DND-41 (cell line): ENCODE measurements at regions not wholly inside any gene's neighbourhood (a gene's known extent, or its start where the extent isn't known, plus 50 kb on each side); places are given as distances from the start of the nearest gene placed in this dataset.

Source experiments
- EZH2 ChIP-seq: IDR thresholded peaks from 3 replicates; pipeline ENCODE4 v1.6.1; 2012; ENCODE audit warnings: borderline replicate concordance, low read depth, mild to moderate bottlenecking, moderate library complexity, low read length, inconsistent platforms; ENCODE audit not compliant: severe bottlenecking
- TF ChIP-seq, protein P1 (sequence below): IDR thresholded peaks from 2 replicates; pipeline ENCODE4 v1.5.1; 2012; ENCODE audit warnings: borderline replicate concordance, low read length, moderate library complexity, mild to moderate bottlenecking; ENCODE audit not compliant: poor library complexity, severe bottlenecking; ENCODE audit errors: extremely low read depth

DNA sequence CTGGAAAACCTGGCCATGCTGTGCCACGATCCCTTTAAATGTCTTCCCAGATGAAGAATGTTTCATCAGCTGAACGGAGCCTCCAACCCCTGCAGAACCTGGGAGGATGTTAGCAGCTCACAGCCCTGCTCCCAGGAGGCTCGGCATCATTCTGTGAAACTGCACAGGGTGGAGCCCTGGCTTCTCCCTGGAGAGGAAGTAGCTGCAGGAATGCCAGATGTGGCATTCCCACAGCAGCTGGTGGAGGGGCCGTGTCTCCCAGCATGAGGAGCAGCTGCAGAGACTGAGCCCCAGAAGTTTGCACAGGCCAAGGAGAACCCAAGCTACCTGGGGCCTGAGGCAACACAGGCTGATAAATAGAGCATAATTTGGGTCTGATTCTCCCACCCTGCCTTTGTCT lies 165.8 kb upstream of the MAP3K1 start:
- TF ChIP-seq, protein P1, sequence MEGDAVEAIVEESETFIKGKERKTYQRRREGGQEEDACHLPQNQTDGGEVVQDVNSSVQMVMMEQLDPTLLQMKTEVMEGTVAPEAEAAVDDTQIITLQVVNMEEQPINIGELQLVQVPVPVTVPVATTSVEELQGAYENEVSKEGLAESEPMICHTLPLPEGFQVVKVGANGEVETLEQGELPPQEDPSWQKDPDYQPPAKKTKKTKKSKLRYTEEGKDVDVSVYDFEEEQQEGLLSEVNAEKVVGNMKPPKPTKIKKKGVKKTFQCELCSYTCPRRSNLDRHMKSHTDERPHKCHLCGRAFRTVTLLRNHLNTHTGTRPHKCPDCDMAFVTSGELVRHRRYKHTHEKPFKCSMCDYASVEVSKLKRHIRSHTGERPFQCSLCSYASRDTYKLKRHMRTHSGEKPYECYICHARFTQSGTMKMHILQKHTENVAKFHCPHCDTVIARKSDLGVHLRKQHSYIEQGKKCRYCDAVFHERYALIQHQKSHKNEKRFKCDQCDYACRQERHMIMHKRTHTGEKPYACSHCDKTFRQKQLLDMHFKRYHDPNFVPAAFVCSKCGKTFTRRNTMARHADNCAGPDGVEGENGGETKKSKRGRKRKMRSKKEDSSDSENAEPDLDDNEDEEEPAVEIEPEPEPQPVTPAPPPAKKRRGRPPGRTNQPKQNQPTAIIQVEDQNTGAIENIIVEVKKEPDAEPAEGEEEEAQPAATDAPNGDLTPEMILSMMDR, result no peak
- TF ChIP-seq EZH2, result no peak
